A673 (cell line): ENCODE measurements at regions not wholly inside any gene's neighbourhood (a gene's known extent, or its start where the extent isn't known, plus 50 kb on each side); places are given as distances from the start of the nearest gene placed in this dataset.

Source experiments
- EZH2 ChIP-seq: fragments of 200-600 bp; sonication (generic); IDR thresholded peaks from 2 replicates; pipeline ENCODE4 v1.6.1; 2017; ENCODE audit warnings: borderline replicate concordance, low read depth, mild to moderate bottlenecking, mixed read lengths, antibody characterized with exemption, low read length; ENCODE audit not compliant: poor library complexity, severe bottlenecking
- TF ChIP-seq, protein P1 (sequence below): fragments of 300-800, 200-600 bp; sonication (generic); conservative IDR thresholded peaks from 2 replicates; pipeline ENCODE4 v1.5.1; 2017; ENCODE audit warnings: low read depth, mild to moderate bottlenecking, antibody characterized with exemption, low read length, moderate library complexity, mixed read lengths

DNA sequence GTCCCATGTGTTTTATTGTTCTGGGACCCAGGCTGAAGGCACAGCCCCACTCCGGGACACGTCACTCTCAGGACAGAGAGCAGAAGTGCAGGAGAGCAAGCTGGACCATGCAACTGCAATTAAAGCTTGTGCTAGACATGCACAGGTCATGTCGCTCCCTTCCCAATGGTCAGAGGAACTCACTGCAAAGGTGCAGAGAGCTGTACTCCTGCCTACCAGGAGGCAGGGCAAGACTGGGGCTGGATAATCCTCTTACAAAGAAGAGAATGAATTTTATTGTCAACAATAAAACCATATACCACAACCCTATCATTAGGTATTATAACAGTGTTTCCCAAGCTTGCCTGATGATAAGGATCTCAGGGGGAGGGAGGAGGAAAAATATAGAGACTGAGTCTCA lies 74.0 kb upstream of the NEK6 start:
- TF ChIP-seq, protein P1, sequence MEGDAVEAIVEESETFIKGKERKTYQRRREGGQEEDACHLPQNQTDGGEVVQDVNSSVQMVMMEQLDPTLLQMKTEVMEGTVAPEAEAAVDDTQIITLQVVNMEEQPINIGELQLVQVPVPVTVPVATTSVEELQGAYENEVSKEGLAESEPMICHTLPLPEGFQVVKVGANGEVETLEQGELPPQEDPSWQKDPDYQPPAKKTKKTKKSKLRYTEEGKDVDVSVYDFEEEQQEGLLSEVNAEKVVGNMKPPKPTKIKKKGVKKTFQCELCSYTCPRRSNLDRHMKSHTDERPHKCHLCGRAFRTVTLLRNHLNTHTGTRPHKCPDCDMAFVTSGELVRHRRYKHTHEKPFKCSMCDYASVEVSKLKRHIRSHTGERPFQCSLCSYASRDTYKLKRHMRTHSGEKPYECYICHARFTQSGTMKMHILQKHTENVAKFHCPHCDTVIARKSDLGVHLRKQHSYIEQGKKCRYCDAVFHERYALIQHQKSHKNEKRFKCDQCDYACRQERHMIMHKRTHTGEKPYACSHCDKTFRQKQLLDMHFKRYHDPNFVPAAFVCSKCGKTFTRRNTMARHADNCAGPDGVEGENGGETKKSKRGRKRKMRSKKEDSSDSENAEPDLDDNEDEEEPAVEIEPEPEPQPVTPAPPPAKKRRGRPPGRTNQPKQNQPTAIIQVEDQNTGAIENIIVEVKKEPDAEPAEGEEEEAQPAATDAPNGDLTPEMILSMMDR: no peak
- TF ChIP-seq EZH2: no peak
